PFSK-1 (cell line): ENCODE measurements at regions not wholly inside any gene's neighbourhood (a gene's known extent, or its start where the extent isn't known, plus 50 kb on each side); places are given as distances from the start of the nearest gene placed in this dataset.

Source experiments
- FOXP2 ChIP-seq: optimal IDR thresholded peaks from 2 replicates; pipeline ENCODE3; 2011; ENCODE audit warnings: borderline replicate concordance, control low read depth, inconsistent platforms; ENCODE audit not compliant: insufficient read depth; ENCODE audit errors: extremely low read length, extremely low read depth
- POLR2AphosphoS5 ChIP-seq: IDR thresholded peaks from 2 replicates; pipeline ENCODE4 v1.6.1; 2012; ENCODE audit warnings: low read depth, mild to moderate bottlenecking, control low read depth, low read length, moderate library complexity
- REST ChIP-seq, 2 experiments: IDR thresholded peaks; 2 replicates each; pipeline versions ENCODE4 v1.6.1 to v1.8.0; 2011 to 2012; ENCODE audit warnings: low read depth in 2 of 2, low read length in 2 of 2, control low read depth in 1 of 2, inconsistent platforms in 1 of 2, mild to moderate bottlenecking in 1 of 2, moderate library complexity in 1 of 2; ENCODE audit not compliant: insufficient read depth in 1 of 2
- SIN3A ChIP-seq: IDR thresholded peaks from 2 replicates; pipeline ENCODE4 v1.6.1; 2012; ENCODE audit warnings: mild to moderate bottlenecking, low read length, moderate library complexity, borderline replicate concordance; ENCODE audit not compliant: insufficient read depth
- TAF1 ChIP-seq: IDR thresholded peaks from 2 replicates; pipeline ENCODE4 v1.6.1; 2012; ENCODE audit warnings: low read length, control low read depth, borderline replicate concordance; ENCODE audit not compliant: insufficient read depth

GRCh38 chr7:32293833-32294232, 196.3 kb downstream of the LSM5 start:
- TF ChIP-seq TAF1, result no peak
- no peak for TF ChIP-seq REST (IDR thresholded peaks at IDR 0.05; ENCODE audit: insufficient read depth in 1 of 2, low read depth in 2 of 2, low read length in 2 of 2)
- TF ChIP-seq FOXP2, result no peak
- TF ChIP-seq SIN3A, result no peak
- TF ChIP-seq POLR2AphosphoS5, result no peak

GRCh38 chr7:32289651-32290414, 200.3 kb downstream of the LSM5 start:
- no peak for TF ChIP-seq REST (IDR thresholded peaks at IDR 0.05; ENCODE audit: insufficient read depth in 1 of 2, low read depth in 2 of 2, low read length in 2 of 2)
- no peak for TF ChIP-seq TAF1
- no peak for TF ChIP-seq SIN3A
- TF ChIP-seq FOXP2, result no peak
- TF ChIP-seq POLR2AphosphoS5, result no peak

GRCh38 chr7:32285698-32286097, 204.5 kb downstream of the LSM5 start:
- no peak for TF ChIP-seq FOXP2
- no peak for TF ChIP-seq SIN3A
- no peak for TF ChIP-seq REST (IDR thresholded peaks at IDR 0.05; ENCODE audit: insufficient read depth in 1 of 2, low read depth in 2 of 2, low read length in 2 of 2)
- TF ChIP-seq POLR2AphosphoS5, result no peak

GRCh38 chr7:32283546-32283945, 206.6 kb downstream of the LSM5 start:
- TF ChIP-seq TAF1 (no peak), REST (IDR thresholded peaks at IDR 0.05; ENCODE audit: insufficient read depth in 1 of 2, low read depth in 2 of 2, low read length in 2 of 2) (no peak), SIN3A (no peak), FOXP2 (no peak), POLR2AphosphoS5 (no peak)

GRCh38 chr7:32279500-32279899, 209.3 kb upstream of the PDE1C start:
- TF ChIP-seq REST (IDR thresholded peaks at IDR 0.05; ENCODE audit: insufficient read depth in 1 of 2, low read depth in 2 of 2, low read length in 2 of 2) (no peak), POLR2AphosphoS5 (no peak), FOXP2 (no peak), SIN3A (no peak), TAF1 (no peak)
